Hepatocyte (in vitro differentiated cells): ENCODE measurements at regions not wholly inside any gene's neighbourhood (a gene's known extent, or its start where the extent isn't known, plus 50 kb on each side); places are given as distances from the start of the nearest gene placed in this dataset.

Experiments
- DNase-seq: peaks from one replicate; pipeline ENCODE4 v3.0.0-alpha.2; 2016; ENCODE audit warnings: low spot score
- H2AFZ ChIP-seq: fragments of 200-600 bp; sonication (generic); 2 replicates; pipeline ENCODE4 v1.6.0; 2016; ENCODE audit warnings: antibody characterized with exemption, mild to moderate bottlenecking
- H3K27ac ChIP-seq: fragments of 200-600 bp; sonication (generic); 2 replicates; pipeline ENCODE4 v1.5.1; 2016; ENCODE audit warnings: mild to moderate bottlenecking
- H3K27me3 ChIP-seq: fragments of 200-600 bp; sonication (generic); 2 replicates; pipeline ENCODE4 v1.6.1; 2016
- H3K36me3 ChIP-seq: fragments of 200-600 bp; sonication (generic); replicated peaks from 2 replicates; pipeline ENCODE4 v1.5.1; 2016; ENCODE audit warnings: low read depth; ENCODE audit not compliant: insufficient read depth
- H3K4me1 ChIP-seq: fragments of 200-600 bp; sonication (generic); 2 replicates; pipeline ENCODE4 v1.5.1; 2016; ENCODE audit warnings: mild to moderate bottlenecking, moderate library complexity; ENCODE audit not compliant: insufficient read depth
- H3K4me2 ChIP-seq: fragments of 200-600 bp; sonication (generic); 2 replicates; pipeline ENCODE4 v1.6.0; 2016
- H3K4me3 ChIP-seq: fragments of 200-600 bp; sonication (generic); 2 replicates; pipeline ENCODE4 v1.5.1; 2016; ENCODE audit warnings: mild to moderate bottlenecking
- H3K79me2 ChIP-seq: fragments of 200-600 bp; sonication (generic); 2 replicates; pipeline ENCODE4 v1.6.0; 2017; ENCODE audit warnings: mild to moderate bottlenecking
- H3K9me2 ChIP-seq: fragments of 200-600 bp; sonication (generic); replicated peaks from 2 replicates; pipeline ENCODE4 v1.6.0; 2017; ENCODE audit warnings: mild to moderate bottlenecking; ENCODE audit not compliant: insufficient read depth
- H3K9me3 ChIP-seq: fragments of 200-600 bp; sonication (generic); 2 replicates; pipeline ENCODE4 v1.5.1; 2016; ENCODE audit warnings: low read depth, mild to moderate bottlenecking
- H4K20me1 ChIP-seq: fragments of 200-600 bp; sonication (generic); 2 replicates; pipeline ENCODE4 v1.6.0; 2016; ENCODE audit warnings: mild to moderate bottlenecking; ENCODE audit not compliant: insufficient read depth, poor library complexity, severe bottlenecking
- EZH2 ChIP-seq: fragments of 200-600 bp; sonication (generic); IDR thresholded peaks from 2 replicates; pipeline ENCODE4 v1.6.1; 2016; ENCODE audit warnings: antibody characterized with exemption, mild to moderate bottlenecking, borderline replicate concordance
- EZH2phosphoT487 ChIP-seq: fragments of 200-600 bp; sonication (generic); IDR thresholded peaks from one replicate; pipeline ENCODE4 v1.6.1; 2018; ENCODE audit warnings: antibody characterized with exemption, mild to moderate bottlenecking, low read depth, moderate library complexity; ENCODE audit not compliant: unreplicated experiment, severe bottlenecking
- WGBS: methylation state at CpG from one replicate; pipeline ENCODE4 v1.1.6; 2016; ENCODE audit warnings: low lambda C conversion rate; ENCODE audit errors: missing lambda C conversion rate; 5-methylcytosine and 5-hydroxymethylcytosine counted together
- TF ChIP-seq, protein P1 (sequence below): fragments of 200-600 bp; sonication (generic); IDR thresholded peaks from 2 replicates; pipeline ENCODE4 v1.5.1; 2016; ENCODE audit warnings: antibody characterized with exemption, mild to moderate bottlenecking; ENCODE audit not compliant: poor library complexity

DNA sequence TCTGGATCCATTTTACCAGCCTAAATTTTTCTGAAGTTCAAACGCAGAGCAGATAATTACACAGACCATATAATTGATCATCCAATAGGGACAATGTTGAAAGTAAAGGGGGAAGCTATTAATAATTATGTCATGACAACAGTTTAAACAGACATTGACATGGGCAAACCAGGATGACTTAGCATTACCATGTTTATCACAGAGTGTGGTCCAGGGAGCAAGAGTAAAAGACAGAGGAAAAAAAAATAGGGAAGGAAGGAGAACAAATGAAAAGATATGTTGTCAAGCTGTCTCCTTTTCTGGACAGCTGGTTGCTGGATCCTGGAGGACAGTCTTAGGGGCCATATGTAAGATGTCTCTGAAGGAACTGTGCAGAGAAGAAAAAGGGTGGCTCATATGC lies 69.4 kb upstream of the FBXL4 start:
- no peak overlapping the region for H3K4me3 ChIP-seq
- no peaks in the 10 kb centered on the region for H4K20me1 ChIP-seq
- no peak for DNase-seq
- no peak overlapping the region for H3K4me2 ChIP-seq
- no peaks in the 10 kb centered on the region for H3K4me1 ChIP-seq
- no peaks in the 10 kb centered on the region for H3K9me2 ChIP-seq
- TF ChIP-seq EZH2phosphoT487: no peak
- TF ChIP-seq EZH2: no peak
- TF ChIP-seq, protein P1, sequence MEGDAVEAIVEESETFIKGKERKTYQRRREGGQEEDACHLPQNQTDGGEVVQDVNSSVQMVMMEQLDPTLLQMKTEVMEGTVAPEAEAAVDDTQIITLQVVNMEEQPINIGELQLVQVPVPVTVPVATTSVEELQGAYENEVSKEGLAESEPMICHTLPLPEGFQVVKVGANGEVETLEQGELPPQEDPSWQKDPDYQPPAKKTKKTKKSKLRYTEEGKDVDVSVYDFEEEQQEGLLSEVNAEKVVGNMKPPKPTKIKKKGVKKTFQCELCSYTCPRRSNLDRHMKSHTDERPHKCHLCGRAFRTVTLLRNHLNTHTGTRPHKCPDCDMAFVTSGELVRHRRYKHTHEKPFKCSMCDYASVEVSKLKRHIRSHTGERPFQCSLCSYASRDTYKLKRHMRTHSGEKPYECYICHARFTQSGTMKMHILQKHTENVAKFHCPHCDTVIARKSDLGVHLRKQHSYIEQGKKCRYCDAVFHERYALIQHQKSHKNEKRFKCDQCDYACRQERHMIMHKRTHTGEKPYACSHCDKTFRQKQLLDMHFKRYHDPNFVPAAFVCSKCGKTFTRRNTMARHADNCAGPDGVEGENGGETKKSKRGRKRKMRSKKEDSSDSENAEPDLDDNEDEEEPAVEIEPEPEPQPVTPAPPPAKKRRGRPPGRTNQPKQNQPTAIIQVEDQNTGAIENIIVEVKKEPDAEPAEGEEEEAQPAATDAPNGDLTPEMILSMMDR: no peak
- H3K36me3 ChIP-seq: no peaks in the 10 kb centered on the region
- no peaks in the 10 kb centered on the region for H3K79me2 ChIP-seq
- 79% methylated on average over 1 of the region's 1 CpG for WGBS
- H3K27me3 ChIP-seq: no peaks in the 10 kb centered on the region
- no peak overlapping the region for H3K27ac ChIP-seq
- H2AFZ ChIP-seq: no peak overlapping the region
- H3K9me3 ChIP-seq: no peaks in the 10 kb centered on the region

DNA sequence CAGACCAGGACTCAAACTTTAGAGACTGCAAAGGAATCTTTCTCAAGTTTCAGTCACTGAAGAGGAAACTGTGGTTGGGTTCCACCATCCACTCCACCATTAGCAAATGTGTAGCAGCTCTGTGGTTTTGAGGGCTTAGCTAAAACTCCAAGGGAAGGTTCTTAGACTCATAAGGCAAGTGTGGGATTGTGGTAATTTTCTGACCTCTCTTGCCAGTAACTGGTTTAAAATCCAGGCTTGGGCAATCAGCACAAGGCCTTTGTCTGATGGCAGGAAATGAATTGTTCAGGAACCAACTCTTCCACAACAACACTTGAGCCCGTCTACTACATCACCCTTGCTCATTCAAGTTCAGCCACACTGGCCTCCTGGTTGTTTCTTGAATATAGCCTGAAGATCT lies 68.6 kb upstream of the FBXL4 start:
- Histone ChIP-seq H3K27ac (no peak overlapping the region), H3K4me1 (no peaks in the 10 kb centered on the region), H3K36me3 (no peaks in the 10 kb centered on the region), H2AFZ (no peak overlapping the region), H3K27me3 (no peaks in the 10 kb centered on the region), H3K9me2 (no peaks in the 10 kb centered on the region), H3K4me3 (no peak overlapping the region), H4K20me1 (no peaks in the 10 kb centered on the region), H3K4me2 (no peak overlapping the region), H3K79me2 (no peaks in the 10 kb centered on the region), H3K9me3 (no peaks in the 10 kb centered on the region)
- TF ChIP-seq EZH2: no peak
- TF ChIP-seq EZH2phosphoT487: no peak
- TF ChIP-seq, protein P1: no peak
- 65% methylated on average over 1 of the region's 1 CpG for WGBS
- DNase-seq: no peak

GRCh38 chr6:99014061-99014460 lies 66.3 kb upstream of the FBXL4 start:
- Histone ChIP-seq H3K9me3 (no peaks in the 10 kb centered on the region), H3K27ac (no peak overlapping the region), H3K4me1 (no peaks in the 10 kb centered on the region), H3K27me3 (no peaks in the 10 kb centered on the region), H4K20me1 (no peaks in the 10 kb centered on the region), H3K36me3 (no peaks in the 10 kb centered on the region), H3K9me2 (no peaks in the 10 kb centered on the region), H2AFZ (no peak overlapping the region), H3K79me2 (no peaks in the 10 kb centered on the region), H3K4me2 (no peak overlapping the region), H3K4me3 (no peak overlapping the region)
- no peak for TF ChIP-seq EZH2phosphoT487
- no peak for TF ChIP-seq EZH2
- TF ChIP-seq, protein P1: no peak
- no peak for DNase-seq
- WGBS: 66% methylated on average over 1 of the region's 1 CpG

GRCh38 chr6:99013661-99014060 lies 65.9 kb upstream of the FBXL4 start:
- H3K4me3 ChIP-seq: no peak overlapping the region
- H3K9me3 ChIP-seq: no peaks in the 10 kb centered on the region
- TF ChIP-seq EZH2: no peak
- no peak for TF ChIP-seq EZH2phosphoT487
- TF ChIP-seq, protein P1: no peak
- no peak overlapping the region for H2AFZ ChIP-seq
- H3K4me1 ChIP-seq: no peaks in the 10 kb centered on the region
- no peaks in the 10 kb centered on the region for H3K79me2 ChIP-seq
- no peak overlapping the region for H3K4me2 ChIP-seq
- H3K36me3 ChIP-seq: no peaks in the 10 kb centered on the region
- H3K27me3 ChIP-seq: no peaks in the 10 kb centered on the region
- WGBS: 76% methylated on average over 3 of the region's 3 CpGs
- DNase-seq: no peak
- no peaks in the 10 kb centered on the region for H3K9me2 ChIP-seq
- H4K20me1 ChIP-seq: no peaks in the 10 kb centered on the region
- no peak overlapping the region for H3K27ac ChIP-seq
